Central memory CD4-positive, alpha-beta T cell (primary cell): ENCODE measurements at regions not wholly inside any gene's neighbourhood (a gene's known extent, or its start where the extent isn't known, plus 50 kb on each side); places are given as distances from the start of the nearest gene placed in this dataset.

Source experiments
- DNase-seq: peaks from one replicate; pipeline ENCODE4 v3.0.0; 2022

DNA sequence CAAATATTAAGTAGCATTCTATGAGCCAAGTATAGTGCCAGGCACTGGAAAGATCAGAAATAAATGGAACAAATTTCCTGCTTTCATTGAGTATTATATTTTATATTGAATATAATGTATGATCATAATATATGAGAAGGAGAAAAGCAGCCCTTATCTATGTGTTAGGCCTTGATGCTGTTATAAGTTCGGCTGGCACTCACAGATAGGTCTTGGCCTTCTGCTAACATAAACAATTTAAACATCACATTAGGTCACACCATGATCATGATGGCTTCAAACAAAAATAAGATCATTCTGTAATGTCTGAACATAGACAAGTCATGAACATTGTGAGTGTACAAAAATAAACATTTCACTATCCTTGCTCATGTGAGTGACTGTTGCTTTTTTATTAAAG is 584.0 kb upstream of the ZNF385D start:
- DNase-seq = no peak

DNA sequence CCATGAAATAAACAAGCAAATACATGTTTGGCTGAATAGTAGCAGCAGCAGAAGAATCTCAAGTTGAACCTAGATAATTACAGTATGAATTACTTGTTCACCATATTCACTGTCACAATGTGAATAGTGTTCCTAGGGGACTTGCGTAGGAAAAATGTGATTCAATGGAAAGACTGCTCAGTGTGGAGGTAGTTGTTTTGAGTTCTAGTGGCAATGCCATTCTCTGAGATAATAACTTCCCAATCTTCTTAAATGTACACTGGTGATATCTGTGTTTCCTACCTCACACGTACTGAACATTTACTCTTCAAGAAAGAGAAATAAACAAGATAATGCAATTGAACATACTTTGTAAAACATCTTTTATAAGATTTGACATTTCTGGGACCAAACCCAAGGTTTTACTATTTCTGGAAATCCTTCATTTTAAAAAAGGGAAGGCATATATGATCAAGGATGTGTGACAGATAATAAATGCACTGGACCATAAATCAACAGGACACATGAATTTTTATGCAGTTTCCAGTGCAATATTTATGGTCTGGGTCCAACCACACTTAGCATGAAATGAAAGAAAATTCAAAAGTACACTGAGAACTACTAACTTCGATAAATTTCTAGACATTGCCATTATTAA is 598.3 kb upstream of the ZNF385D start:
- no peak for DNase-seq

DNA sequence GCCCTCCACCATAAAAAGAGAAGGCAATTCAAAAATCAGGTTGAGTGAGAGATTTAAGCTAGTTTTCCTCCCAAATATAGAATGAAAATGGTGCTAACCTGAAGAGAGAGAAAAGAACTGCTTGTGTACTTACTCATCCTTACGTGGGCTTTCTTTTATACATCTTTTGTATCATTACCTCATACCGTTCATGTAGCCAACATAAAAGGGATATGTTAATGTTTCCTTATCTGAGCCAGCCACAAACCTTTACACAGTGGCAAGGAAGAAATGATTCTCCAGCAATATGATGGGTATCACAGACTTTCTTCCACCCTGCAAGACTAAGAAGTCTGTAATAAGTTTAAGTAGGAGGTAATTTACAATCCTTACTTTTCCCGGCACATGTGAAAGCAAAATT is 600.8 kb upstream of the ZNF385D start:
- DNase-seq = no peak

DNA sequence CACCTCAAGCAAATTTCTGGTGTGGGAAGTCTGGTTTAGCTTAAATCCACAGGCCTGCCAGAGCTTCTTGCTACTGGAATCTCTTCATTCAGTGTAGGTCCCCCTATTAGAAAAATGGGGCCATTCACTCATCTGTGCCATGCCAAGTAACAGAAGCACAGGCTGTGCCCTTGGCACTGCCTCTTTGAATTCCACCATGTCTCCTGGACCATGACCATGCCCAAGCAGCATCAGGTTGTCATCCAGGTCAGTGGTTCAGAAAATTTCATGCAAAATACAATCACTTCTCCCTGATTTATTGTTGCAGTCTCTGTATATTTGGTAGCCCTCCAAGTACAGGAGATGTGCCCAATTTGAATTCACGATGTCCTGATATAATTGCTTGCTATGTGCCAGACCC is 602.1 kb upstream of the ZNF385D start:
- no peak for DNase-seq

DNA sequence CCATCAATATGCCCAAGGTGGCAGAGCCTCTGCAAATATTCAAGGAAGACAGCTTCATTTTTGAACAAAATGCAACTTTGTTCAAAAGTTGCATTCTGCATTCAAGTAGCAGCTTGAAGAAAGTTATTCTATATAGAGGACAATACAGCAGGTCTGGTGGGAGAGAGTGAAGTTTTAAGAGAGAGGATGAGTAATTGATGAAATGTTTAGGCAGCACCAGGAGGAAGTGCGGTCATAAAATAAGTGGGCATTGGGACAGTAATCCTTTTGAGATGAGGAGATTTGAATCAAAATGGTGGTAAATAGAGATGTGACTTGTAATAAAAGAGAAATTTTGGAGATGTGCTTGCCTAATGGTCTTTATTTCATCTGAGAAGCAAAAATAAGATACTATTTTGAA is 607.3 kb upstream of the ZNF385D start:
- no peak for DNase-seq

DNA sequence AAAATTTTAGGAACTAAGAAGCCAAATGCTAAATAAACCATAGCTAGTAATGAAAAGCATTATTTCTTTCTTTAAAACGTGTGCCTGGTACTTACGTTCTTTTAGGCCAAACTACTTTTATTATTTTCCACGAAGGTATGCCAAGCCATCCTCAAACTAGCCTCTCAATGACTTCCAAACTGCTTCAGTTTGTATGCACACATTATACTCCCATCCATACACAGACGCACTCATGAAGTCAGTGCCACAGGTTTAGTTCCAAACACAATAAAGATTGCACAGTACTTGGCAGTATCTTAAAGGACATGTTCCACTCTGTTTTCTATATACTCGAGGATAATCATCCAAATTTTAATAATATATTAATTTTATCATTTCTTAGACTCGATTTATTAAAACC is 609.2 kb upstream of the ZNF385D start:
- no peak for DNase-seq

DNA sequence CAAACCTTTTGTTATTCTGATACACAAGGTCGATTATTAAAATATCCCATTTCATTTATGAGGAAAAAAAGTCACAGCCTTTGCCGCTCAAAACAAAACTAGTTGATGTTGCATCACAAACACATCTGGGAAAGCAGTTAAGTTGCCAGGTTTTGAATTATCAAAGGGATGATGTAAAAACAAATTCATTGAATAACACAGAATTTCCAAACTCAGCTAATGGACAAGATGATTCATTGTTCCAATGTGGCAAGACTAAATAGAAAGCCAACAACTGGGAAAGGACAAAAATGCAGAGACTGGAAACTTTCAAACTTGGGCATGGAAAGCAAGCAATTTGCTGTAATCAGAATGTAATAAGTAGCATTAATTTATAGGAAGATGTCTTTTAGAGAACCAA is 610.0 kb upstream of the ZNF385D start:
- DNase-seq = no peak

DNA sequence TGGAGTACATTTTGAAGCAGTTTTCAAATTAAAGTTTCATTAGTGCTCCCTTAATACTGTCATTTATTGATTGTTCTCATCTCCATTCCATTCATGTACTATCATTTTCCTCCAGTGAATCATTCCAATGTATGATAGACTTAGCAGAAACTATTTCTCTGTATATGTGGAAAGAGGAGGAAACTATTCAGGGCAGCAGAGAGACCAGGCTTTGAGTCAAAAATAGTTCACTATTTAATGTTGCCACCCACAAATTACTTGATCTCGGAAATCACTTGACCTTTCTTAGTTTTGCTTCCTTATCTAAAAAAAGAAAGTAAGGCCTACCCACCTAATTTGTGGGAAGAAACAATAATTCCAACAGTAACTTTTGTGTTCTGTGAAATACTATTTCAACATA is 610.5 kb upstream of the ZNF385D start:
- DNase-seq = no peak

DNA sequence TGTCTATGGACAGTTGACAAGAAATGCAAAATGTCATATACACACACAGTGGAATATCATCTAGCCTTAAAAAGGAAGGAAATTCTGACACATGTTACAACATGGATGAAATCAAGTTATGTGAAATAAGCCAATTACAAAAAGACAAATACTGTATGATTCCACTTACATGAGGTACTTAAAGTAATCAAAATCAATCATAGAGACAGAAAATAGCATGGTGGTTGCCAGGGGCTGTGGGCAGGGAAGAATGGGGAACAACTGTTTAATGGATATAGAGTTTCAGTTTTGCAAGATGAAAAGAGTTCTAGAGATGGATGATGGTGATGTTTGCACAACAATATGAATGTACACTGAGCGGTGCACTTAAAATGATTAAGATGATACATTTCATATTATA is 613.8 kb upstream of the ZNF385D start:
- DNase-seq = no peak

DNA sequence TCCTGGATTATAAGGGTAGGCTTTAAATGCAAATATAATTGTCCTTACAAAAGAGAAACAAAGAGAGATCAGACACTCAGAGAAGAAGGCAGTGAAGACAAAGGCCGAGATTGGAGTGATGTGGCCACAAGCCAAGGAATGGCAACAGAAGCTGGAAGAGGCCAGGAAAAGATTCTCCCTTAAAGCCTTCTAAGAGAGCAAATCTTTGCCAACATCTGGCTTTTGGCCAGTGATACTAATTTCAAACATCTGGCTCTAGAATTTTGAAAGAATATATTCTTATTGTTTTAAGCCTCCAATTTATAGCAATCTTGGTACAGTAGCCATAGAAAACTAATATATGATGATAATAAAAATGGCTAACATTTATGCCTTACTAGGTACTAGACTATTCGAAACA is 615.8 kb upstream of the ZNF385D start:
- no peak for DNase-seq

DNA sequence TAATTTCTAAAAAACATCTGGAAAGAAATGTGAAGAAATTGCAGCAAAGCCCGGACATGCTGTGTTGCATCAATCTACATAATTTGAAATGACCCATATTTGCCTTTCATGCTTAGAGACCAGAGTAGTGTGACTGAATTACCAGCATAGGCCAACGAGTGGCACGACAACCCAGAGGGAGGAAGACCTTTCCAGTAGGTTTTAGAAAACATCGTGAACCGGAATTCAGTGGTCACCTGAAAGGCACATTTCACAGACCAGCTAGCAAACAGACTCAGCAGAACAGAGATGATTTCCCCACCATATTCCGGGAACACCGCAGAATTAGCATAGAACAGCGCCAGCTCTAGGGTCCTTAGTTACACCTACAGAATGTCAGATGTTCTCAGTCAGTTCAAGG is 620.0 kb upstream of the ZNF385D start:
- no peak for DNase-seq

DNA sequence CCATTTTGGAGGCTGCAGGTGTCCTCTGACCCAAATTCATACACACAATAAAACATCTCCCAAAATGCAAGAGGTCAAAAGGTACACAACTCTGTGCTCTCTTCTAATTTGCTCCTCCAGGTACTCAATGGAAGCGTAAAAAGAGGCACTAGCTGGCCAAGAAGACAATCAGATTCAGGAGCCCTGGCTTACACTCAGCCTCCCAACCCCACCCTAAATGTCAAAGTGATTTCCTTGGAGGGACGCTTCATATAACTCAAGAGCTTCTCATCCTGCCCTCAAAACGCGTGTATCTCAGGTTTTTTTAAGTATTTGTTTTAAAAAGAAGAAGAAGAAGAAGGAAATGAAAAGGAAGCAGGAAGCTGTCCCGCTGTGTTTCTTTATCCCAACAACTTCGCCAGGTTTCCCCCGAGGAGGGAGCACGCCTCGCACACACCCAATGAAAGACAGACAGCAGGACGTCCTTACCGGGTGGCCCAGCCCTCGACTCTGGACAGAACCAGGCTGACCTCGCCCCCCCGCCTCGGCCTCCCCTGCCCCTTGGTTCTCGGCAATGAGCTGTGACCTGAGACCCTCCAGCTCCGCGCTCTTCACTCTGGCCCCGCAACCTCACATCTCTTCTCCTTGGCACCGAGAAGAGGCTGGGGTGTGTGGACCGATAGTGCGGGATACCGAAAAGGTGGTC is 620.7 kb upstream of the ZNF385D start:
- no peak for DNase-seq

DNA sequence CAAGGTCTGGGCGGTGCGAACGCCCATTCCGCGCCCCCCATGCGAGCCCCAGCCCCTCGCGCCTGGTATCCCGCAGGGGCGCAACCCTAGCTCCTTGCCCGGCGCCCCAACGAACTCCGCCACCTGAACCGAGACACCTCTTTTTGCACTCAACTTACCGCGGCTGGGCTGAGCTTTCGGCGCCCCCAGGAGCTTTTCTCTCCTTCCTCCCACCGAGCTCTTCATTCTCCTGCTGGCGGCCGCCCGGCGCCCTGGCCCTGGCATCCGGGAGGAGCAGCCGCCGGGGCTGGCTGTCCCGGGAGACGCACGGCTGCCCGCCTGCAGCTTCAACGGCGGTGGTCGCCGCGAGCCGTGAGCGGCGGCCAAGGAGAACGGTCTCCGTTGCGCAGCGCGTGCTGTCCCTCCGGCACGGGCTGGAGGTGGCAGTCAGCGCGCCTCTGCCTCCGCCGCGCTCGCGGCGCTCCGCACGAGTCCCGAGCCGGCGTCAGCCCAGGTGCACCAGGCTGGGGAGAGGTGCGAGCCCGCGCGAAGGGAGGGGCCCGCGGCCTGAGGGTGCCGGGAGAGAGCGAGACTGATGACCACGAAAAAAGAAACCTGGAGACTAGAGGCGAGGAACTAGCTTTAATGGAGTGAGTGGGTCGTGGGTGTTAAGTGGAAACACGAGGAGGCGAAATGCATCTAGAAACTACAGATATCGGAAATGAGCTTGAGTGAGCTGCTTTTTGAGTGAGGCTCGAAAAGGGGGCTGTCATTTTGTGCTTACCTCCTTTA is 621.5 kb upstream of the ZNF385D start:
- DNase-seq = no peak

DNA sequence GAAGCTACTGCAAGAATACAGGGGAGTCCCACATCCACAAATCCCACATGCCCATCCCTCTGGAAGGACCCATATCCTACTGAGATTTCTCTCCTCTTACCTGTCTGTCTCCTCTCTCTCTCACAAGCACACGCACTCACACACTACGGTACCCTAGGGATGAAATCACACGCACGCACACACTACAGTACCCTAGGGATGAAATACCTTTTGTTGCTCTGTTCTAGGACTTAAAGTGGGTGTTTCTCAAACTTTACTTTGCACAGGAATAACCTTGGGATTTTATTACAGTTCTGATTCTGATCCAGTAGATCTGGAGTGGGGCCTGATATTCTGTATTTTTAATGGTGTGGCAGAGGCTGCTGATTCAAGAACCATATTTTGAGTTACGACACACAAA is 622.2 kb upstream of the ZNF385D start:
- DNase-seq = no peak

DNA sequence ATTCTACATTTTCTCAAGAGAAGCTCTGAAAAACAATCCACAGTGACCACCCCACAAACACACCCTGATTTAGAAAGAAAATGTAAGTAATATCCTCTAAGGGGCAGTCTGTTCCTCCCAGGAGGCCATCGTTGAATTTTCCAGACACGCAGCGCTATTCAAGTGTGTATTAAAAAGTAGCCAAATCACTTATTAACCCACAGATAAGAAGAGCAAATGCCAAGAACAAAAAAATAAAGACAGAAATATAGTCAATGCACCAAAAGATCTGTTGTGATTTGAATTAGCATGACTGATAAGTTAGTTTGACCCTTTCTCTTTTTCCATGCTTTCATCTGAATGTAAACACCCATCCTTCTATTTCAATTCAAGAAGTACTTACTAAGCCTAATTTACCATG is 622.8 kb upstream of the ZNF385D start:
- no peak for DNase-seq

DNA sequence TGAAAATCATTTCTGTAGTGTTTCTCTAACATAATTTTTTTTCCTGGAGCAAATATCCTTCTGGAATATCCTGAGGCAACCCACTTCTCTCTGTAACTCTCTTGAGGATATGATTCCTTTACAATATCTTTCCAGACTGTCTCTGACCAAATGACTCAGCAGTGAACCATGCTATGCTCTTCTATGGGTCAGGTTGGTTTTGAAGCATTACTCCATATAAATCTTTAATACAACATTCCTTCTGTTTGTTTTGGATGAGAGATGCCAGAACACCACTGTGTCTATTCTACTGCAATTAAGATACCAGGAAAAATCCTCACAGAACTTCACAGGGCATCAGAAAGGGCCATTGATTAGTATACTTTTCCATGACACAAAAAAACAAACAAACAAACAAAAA is 626.4 kb upstream of the ZNF385D start:
- DNase-seq = no peak

DNA sequence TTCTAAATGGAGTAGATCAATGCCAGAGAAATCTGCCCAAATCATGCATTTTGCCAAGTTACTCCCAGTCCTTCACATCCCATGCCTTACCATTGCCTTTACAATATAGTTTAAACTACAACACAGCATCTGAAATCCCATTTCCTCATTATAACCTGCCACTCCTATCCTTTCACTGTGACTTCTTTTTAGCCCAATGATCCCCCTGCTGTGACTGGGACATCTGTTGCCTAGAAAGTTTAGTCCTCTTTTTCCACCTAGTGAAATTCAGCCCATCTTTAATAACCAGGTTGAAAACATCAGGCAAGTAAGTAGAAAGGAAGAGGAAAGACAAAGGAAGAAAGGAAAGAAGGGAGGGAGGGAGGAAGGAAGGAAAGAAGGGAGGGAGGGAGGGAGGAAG is 627.9 kb upstream of the ZNF385D start:
- DNase-seq = no peak

DNA sequence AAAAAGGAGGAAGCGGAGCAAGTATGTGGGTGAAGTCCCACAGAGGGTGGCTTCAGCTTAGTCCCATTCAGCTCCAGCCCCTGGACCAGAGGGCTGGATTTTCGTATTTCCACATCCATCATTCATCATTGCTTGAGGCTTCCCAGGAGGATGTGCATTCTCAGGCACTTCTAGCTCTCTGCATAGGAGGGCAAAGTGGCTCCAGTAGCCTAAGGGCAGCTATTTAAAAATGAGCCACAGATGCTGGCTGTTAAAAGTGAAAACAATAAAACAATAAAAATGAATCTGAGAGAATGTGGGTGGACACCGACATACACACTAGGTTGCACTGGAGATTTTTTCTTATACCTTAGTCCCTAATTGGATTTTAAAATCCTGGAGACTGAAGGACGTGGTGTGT is 629.2 kb upstream of the ZNF385D start:
- DNase-seq = no peak

DNA sequence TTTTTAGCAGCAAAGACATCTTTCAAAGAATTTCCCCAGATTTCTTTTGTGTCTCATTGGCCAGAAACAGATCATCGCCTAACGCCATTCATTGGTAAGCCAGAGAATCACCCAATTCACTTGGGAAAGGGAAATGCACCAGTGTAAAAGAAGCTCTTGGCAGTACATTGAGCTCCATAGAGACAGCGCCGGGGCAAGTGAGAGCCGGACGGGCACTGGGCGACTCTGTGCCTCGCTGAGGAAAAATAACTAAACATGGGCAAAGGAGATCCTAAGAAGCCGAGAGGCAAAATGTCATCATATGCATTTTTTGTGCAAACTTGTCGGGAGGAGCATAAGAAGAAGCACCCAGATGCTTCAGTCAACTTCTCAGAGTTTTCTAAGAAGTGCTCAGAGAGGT is 630.6 kb upstream of the ZNF385D start:
- DNase-seq = peak; percentile 11

DNA sequence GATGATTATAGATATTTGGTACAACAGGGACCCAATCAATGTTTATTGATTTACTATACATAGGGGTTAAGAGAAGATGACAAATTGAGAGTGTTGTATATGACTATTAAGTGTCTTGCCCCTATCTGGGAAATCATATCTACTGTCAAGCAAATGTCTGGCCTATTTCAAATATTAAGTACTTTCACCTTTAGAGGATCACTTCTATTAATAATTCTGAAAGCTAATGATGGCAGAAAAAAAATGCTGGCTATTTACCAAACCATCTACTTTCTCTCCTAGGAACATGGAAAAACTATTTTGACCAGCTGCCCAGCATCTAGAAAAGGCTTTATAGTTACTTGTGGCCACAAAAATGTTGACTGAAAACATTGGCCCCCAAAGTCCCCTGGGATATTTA is 632.3 kb upstream of the ZNF385D start:
- DNase-seq = no peak

DNA sequence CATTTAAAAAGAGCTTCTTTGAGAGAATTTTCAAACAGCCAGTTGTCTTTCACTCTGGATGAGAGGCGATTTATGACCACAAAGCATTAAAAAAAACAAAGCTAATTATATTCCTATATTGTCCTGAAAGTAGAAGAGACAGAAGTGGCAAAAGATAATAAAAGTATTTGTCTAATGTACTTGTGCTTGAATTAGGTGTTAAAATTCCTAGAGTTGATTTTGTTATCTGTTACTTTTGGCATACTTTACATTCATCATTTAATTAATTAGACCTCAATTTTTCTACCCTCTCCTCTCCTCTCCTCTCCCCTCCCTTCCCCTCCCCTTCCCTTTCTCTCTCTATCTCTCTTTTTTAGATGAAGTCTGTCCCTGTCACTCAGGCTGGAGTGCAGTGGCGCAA is 635.1 kb upstream of the ZNF385D start:
- no peak for DNase-seq

DNA sequence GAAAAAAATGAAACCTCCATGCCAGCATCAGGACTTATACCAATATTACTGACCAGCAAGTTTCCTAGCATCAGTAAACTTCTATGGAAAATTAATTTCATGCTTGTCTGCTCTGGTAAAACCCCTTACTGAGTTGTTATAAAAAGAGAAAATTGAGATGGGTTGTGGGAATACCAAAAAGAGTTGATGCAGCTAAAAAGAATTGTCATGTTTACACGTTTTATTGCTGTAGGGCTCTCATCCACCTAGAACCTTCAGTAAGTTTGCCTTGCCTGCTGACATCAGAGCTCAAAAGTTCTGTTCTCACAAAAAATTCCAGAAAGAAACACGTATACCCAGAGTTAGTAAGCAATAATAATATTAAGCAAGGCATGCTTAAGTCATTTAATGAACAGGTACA is 641.3 kb upstream of the ZNF385D start:
- DNase-seq = no peak

DNA sequence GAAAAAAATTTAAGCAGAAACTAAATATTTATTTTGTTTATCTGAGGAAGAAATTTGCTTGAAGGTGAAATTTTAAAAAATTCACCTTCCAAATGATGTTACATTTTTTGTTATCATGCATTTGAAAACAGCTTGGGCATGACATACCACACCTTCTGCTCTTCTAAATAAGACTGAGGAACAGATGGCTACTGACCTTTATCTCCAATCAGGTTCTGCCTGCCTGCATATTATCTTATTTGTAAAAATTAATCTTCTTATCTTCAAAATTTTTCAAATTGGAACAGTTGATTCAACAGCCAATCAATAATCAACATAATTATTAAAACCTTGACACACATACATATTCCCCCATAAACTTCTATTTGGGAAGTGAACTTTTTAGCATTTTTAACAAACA is 641.8 kb upstream of the ZNF385D start:
- no peak for DNase-seq

DNA sequence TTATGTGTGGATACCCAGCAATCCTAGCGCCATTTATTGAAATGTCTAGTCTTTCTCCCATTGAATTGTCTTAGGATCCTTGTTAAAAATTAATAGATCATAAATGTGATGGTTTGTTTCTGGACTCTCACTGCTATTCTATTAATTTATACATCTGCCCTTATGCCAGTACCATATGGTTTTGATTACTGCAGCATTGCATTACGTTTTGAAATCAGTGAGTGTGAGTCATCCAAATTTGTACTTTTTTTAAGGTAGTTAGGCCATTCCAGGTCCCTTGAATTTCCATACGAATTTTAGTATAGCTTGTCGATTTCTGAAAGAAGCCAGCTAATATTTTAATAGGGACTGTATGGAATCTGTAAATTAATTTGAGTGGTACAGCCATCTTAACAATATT is 648.6 kb upstream of the ZNF385D start:
- no peak for DNase-seq
